Activated gamma-delta T cell (primary cell): ENCODE measurements at regions not wholly inside any gene's neighbourhood (a gene's known extent, or its start where the extent isn't known, plus 50 kb on each side); places are given as distances from the start of the nearest gene placed in this dataset.

Source experiments
- DNase-seq: peaks from one replicate; lab custom pipeline; 2025; lab: John Stamatoyannopoulos, UW

DNA sequence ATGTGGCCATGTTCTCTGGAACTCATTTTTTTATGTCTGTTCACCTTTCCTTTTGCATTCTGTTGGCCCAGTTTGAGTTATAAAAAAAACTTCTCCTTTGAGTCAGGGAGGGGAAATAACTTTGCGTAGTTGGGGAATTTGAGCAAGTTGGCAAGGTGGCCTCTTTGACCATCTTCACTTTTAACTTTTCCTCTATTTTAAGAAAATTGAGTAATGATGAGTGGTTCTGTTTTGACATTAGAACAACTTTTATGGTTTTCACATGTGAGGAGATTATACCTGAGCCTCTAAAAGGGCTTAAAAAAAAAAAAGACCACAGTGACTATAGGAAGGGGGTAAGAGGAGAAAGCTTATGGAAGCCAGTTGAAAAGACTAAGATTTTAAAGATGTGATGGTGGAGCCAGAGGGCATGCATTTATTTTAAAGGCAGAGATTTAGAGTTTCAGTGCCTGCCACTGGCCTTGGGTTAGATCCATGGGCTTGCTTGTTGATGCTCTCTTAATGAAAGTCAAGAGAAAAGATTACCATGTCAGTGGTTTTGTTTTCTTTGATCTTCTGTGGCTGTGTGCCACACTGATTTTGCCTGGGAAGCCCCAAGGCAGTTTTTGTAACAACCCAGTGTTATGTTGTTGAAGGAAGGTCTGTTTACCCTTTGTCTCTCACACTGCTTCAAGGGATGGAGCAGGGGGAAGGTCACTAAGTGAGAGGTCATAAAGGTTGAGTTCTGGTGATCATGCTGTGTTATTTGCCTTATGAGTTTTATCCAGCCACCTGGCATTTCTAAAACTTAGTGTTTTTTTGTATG lies 219.7 kb upstream of the CD180 start:
- DNase-seq = no peak

DNA sequence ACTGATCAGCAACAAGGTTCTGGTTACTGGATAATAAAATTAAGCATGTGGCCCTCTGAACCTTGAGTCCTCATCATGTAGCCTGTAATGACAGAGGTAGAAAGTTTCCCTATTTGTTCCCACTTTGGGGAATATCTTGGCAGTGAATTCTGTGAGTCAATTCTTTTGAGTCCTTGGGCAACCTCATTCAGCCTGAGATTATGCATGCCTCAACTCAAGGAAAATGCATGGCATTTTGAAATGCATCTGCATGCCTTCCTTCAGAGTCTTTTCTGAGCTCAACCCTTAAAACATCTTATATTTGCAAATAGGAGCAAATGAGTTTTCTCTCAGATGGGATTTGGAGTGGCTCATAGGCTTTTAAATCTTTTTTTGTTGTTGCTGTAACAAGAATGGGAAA lies 218.1 kb upstream of the CD180 start:
- no peak for DNase-seq

DNA sequence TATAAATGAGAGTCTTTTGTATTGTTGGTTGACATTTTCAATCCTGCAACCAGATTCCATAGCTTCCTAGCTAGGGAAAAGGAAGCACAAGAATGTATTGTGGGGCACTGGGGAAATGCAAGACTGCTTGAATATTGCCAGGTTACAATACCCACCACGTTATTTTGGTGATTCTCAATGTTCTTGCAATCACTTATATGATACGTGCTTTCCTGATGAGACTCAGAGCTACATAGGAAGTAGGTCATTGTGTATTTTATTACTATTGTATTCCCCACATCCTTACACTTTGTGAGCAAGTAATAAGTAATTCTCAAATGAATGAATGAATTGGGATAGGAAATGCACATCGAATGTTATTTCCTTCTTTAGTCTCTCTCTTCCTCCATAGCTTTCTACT lies 217.1 kb upstream of the CD180 start:
- no peak for DNase-seq

- DNase-seq = no peak
These were observed 212.7 kb upstream of the CD180 start for GRCh38 chr5:67409126-67409777.

DNA sequence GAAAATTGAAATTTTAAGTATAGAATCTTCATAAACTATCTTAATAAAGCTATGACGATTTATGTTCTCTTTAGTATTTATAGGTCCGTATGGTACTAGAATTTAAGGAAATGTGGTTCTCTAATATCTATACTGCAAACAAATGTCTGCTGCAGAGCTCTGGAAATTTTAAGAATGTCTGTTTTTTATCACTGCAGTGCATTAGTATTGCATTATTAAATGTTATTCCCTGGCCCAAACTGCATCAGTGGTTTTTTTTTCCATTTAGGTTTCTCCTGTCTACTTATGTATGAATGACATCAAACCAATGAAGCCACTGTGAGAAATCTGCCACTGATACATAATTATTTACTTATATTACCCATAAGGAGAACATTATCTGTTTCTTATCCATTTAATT lies 211.4 kb upstream of the CD180 start:
- DNase-seq = no peak

- no peak for DNase-seq
These were observed 209.2 kb upstream of the CD180 start for GRCh38 chr5:67405755-67406154.

DNA sequence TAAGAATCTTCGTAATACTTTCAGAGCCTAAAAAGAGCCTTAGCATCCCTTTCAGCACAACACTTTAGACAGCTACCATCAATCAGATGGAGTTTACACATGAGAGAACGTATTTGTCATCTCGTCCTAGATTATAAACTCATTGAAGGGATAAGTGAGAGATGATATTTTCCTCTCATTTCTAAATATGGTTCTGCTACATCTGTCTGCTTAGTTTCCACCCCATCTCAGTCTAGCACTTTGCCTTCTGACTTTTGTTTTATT lies 208.4 kb upstream of the CD180 start:
- no peak for DNase-seq

DNA sequence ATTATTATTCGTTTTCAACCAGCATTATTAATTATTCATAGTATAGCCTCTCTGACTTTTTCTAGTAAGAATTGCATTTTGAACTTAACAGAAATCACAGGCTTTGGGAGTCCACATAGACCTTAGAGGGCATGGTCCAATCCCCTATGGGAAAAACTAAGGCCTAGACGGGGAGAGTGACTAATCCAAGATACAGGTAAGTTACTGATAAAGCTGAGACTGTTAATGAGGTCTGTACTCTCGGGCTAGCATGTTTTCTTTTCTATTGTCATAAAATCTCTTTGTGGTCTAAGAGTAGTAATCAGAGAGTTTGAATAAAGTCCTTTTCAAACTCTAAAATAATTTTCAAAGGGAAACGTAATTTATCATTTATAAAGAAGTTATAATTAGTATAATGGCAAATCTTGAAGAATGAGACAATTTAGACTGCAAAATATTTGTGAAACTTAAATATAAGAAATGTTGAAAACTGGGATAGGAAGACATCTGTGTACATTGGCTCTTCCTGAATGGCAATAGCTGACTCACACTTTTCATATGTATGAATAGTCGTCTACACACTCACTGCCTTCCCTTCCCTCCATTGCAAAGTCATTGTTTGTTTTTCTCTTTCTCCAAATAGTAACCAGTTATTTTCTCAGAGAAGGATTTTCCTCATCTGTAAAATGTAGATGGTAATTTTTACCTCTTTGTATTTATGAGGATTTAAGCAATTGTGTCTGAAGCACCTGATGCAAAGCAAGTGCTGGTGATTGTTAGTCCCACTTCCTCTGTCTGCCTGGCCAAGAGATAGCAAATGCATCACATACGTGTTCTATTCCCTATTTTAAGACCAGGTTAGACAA lies 207.9 kb upstream of the CD180 start:
- no peak for DNase-seq

DNA sequence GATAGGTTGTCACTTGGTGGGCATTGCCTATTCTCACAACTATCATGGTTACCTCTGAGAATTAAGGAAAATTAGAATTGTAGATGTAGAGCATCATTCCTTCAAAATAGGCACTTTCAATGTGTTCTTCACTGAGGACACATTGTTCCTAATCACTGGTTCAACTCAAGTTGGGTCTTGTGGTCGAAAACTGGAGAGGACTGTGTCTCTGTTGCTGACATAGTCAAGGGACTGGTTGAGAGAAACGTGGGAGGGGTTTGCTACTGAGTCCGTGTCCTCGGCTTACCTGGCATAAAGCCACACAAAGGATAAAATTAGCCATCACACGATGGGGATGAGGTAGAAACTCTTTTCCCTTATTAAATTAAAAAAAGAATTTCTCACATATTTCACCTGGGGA lies 205.9 kb upstream of the CD180 start:
- no peak for DNase-seq

DNA sequence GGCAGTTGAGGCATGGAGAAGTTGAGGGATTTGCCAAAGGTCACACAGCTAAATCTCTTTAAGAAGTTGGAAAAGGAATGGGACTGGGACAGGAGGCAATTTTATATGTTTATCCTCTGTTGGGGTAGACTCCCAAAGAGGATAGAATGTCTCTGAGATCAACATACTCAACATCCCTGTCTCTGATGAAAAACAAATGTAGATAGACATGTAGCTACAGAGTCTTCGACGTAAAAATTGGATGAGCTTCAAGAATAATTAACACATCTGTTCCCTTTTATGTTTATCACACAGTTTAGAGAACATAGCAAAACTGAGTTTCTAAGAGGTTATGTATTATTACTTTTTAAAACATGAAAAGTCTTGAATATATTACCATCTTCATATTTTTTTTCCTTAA lies 204.6 kb upstream of the CD180 start:
- no peak for DNase-seq

DNA sequence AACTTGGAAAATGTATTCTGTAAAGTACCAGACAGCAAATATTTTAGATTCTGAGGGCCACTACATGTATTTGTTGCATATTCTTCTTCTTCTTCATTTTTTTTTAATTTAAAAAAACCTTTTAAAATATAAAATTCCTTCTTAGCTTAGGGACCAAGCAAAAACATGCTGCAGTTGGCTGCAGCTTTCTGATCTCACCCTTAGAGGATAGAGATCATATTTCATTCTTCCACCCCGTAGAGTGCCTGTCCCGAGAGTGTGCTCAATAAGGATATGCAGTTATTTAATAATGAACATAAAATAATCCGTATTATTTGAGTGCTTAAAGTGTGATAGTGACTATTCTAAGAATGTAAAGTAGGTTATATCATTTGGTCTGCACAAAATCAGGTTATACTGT lies 204.2 kb upstream of the CD180 start:
- no peak for DNase-seq

GRCh38 chr5:67395790-67396418 lies 199.3 kb upstream of the CD180 start:
- no peak for DNase-seq

DNA sequence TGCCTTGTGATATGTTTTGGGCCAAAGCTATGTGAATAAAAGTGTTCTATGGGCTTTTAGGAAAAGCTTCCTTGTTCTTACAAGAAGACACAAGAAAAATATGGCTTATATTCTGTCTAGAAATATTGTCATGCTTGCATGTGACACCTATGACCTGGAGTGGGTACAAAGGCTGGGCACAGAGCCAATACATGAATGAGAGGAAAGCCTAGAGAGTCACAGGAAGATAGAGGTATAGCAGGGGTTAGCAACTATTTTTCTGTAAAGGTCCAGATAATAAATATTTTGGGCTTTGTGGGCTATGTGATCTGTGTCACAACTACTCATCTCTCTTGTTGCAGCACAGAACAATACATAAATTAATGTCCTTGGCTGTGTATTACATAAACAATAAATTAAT lies 196.6 kb upstream of the CD180 start:
- DNase-seq = no peak

DNA sequence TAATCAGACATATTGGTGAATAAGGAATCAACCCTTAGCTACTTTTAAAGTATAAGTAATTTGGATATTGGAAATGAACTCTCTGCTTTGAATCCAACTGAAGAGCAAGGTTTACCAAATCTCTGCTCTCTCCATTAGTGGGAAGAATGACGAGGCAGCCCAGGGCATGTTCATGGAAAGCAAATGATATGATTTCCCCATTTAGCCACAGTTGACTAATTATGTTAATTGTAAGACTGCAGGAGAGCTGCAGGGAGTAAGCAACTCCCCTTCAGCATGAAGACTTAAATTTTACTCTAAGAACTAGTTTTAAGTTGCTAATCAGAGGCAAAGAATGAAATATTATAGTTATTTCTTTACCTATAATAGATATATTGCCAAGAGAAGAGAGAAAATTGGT lies 194.3 kb upstream of the CD180 start:
- DNase-seq = no peak

DNA sequence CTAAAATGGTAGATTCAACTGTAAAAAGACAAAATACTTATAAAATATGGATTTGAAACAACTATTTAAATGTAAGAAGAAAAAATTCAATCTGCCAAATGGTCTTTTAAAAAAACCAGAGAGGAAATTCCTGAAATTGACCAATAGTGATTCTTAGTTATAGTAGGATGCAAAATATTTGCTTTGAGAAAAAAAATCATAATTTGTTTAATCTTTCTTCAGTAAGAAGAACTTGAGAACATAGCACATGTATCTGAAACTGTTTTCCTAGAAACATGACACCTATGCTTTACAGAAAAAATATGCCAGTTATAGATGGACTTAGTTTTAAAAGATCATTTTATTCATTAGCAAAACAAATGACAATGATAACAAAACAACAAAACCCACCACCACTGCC lies 186.9 kb upstream of the CD180 start:
- DNase-seq = no peak

DNA sequence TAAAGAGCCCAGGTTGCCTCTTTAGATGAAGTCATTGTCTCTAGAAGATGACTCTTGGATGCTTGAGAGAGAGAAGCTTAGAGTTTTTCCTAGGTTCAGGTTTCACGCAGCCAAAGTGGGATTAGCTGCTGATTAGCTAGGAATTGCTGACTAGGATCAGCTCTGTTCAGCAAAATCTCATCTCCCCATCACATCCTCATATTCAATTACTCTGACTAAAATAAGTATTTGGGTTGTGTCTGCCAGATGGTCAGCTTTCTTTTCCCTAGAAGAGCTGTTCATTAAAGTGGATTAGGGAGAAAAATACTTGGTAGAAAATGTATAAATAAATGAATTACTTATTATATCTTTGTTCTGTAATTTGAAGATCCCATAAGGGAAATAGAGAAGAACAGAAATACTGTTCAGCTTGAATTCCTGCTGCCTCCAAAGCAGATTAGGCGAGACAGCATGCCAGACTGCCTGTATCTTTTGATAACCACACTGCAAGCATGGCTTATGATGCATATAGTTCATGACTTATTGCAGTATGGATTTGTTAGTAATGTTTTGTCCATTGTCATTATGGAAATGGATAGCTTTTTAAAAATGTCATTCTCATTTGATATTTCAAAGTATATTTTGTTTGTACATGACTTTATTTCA lies 184.8 kb upstream of the CD180 start:
- DNase-seq = no peak

DNA sequence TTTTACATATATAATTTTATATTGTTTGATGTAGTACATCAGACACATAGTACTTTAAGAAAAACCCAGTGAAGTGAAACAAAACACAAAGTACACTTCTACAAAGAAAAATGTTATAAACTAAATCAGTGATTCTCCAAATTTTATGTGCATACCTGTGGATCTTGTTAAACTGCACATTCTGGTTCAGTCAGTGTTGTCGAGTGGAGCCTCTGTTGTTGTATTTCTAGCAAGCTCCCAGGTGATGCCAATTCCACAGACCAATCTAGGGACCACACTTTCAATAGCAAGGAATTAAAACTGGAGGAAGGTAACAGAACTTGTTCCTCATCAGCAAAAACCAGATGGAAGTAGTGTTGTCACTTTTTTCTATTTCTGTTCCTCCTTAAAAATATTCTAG lies 183.8 kb upstream of the CD180 start:
- DNase-seq = no peak

- DNase-seq = no peak
These were observed 183.2 kb upstream of the CD180 start for GRCh38 chr5:67379753-67380152.

GRCh38 chr5:67378256-67378655 lies 181.7 kb upstream of the CD180 start:
- DNase-seq = no peak

DNA sequence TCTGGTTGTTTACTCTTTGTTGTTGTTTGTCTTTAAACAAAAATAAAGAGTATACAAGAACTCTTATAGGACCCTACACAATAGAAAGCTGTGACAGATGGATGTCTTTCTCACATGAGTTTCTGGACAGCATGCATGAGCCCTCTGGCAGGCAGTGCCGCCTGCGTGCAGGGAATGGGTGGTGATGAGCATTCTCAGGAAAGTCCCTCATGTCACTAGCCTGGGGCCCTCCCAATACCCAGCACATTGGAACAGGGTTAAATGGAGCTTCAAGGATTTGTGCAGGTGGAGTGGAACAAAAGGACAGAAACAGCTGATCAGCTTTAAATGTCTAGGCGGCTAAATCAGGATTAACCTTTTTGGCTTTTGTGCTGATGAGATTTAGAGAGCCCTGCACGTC lies 181.0 kb upstream of the CD180 start:
- DNase-seq = no peak

DNA sequence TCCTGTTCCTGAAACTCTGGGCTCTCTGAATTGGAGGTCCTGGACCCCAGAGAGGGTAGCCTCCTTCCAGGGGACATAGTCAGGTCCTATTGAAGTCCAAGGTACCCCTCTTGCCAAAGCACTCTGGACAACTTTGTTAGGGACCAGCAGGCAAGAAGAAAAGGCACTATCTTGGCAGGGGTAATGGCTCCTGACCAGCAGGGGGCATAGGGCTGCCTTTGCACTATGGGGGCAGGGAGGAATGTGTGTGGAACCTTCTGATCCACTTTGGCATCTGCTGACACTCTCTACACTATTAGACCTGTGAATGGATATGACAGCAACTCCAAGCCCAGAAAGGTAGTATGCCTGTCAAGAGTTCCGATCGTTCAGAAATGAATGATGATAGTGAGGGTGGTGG lies 179.0 kb upstream of the CD180 start:
- no peak for DNase-seq

GRCh38 chr5:67374378-67374777 lies 177.8 kb upstream of the CD180 start:
- DNase-seq = no peak
